AG04449 (cell line): ENCODE measurements at regions not wholly inside any gene's neighbourhood (a gene's known extent, or its start where the extent isn't known, plus 50 kb on each side); places are given as distances from the start of the nearest gene placed in this dataset.

Experiments
- CTCF ChIA-PET: fragments of 350-600 bp; formaldehyde crosslinking; extraction: SDS; loops from one replicate; lab custom pipeline; 2021; ENCODE audit warnings: antibody characterized with exemption; lab: Yijun Ruan, JAX
- POLR2A ChIA-PET: fragments of 400-600, 350-600 bp; formaldehyde crosslinking; extraction: SDS; loops from one replicate; lab custom pipeline; 2020; ENCODE audit warnings: antibody characterized with exemption, inconsistent platforms; lab: Yijun Ruan, JAX
- DNase-seq: peaks from one replicate; pipeline ENCODE4 v3.0.0-alpha.2; 2010; ENCODE audit warnings: low read depth, low spot score
- H3K4me3 ChIP-seq: 2 replicates; pipeline ENCODE4 v1.5.1; 2011; ENCODE audit warnings: low read depth, mild to moderate bottlenecking, control low read depth, low read length
- CTCF ChIP-seq: IDR thresholded peaks from one replicate; pipeline ENCODE4 v1.5.1; 2011; ENCODE audit warnings: mild to moderate bottlenecking, moderate library complexity, low read length, control low read depth, inconsistent platforms; ENCODE audit not compliant: insufficient read depth; ENCODE audit errors: missing control alignments

- POLR2A ChIA-PET: no interaction called here
- no peak for DNase-seq
- no peak overlapping the region for H3K4me3 ChIP-seq
- CTCF ChIA-PET: no interaction called here
- TF ChIP-seq CTCF: no peak
Observed at GRCh38 chr1:218711884-218712674, 366.9 kb downstream of the TGFB2 start.

- DNase-seq: no peak
- TF ChIP-seq CTCF: no peak
- CTCF ChIA-PET: no interaction called here
- POLR2A ChIA-PET: no interaction called here
- no peak overlapping the region for H3K4me3 ChIP-seq
Observed at GRCh38 chr1:218712677-218713076, 367.5 kb downstream of the TGFB2 start.

- no peak overlapping the region for H3K4me3 ChIP-seq
- ChIA-PET POLR2A (interaction anchor here (3.8 kb wide), 1 partner anchor 10 kb away, joined by 16 read pairs; no protein-coding TSS in a partner anchor), CTCF (interaction anchor here (1.7 kb wide), 1 partner anchor 351 kb away, joined by 4 read pairs; no protein-coding TSS in a partner anchor)
- no peak for DNase-seq
- TF ChIP-seq CTCF: no peak
Observed at GRCh38 chr1:218715961-218716669, 371.0 kb downstream of the TGFB2 start.

- no peak for DNase-seq
- ChIA-PET POLR2A (interaction anchor here (0.6 to 3.8 kb wide), 2 partner anchors 11 to 13 kb away, joined by 3 to 16 read pairs; no protein-coding TSS in a partner anchor), CTCF (interaction anchor here (1.7 kb wide), 1 partner anchor 350 kb away, joined by 4 read pairs; no protein-coding TSS in a partner anchor)
- no peak overlapping the region for H3K4me3 ChIP-seq
- no peak for TF ChIP-seq CTCF
Observed at GRCh38 chr1:218717575-218717974, 372.4 kb downstream of the TGFB2 start.

- ChIA-PET CTCF (interaction anchor here (1.7 kb wide), 1 partner anchor 349 kb away, joined by 4 read pairs; no protein-coding TSS in a partner anchor), POLR2A (interaction anchor here (3.8 kb wide), 1 partner anchor 12 kb away, joined by 16 read pairs; no protein-coding TSS in a partner anchor)
- H3K4me3 ChIP-seq: no peak overlapping the region
- TF ChIP-seq CTCF: no peak
- no peak for DNase-seq
Observed at GRCh38 chr1:218718206-218718605, 373.1 kb downstream of the TGFB2 start.

GRCh38 chr1:218718977-218719376 lies 373.8 kb downstream of the TGFB2 start:
- TF ChIP-seq CTCF: no peak
- POLR2A ChIA-PET: interaction anchor here (3.8 kb wide), 1 partner anchor 13 kb away, joined by 16 read pairs; no protein-coding TSS in a partner anchor

More at GRCh38 chr1:218718977-218719376, 373.8 kb downstream of the TGFB2 start:
- H3K4me3 ChIP-seq: no peak overlapping the region
- CTCF ChIA-PET: no interaction called here
- DNase-seq: peak; percentile 81
